ENCODE measurements at regions not wholly inside any gene's neighbourhood (a gene's known extent, or its start where the extent isn't known, plus 50 kb on each side); places are given as distances from the start of the nearest gene placed in this dataset.

GRCh38 chr2:117553448-117553847, 261.0 kb upstream of the DDX18 start:
- H3K23me2 ChIP-seq (ENCODE audit: low read depth, low read length) = no peaks in the 10 kb centered on the region
- ChIA-PET POLR2A (ENCODE audit: partially characterized antibody) (interaction anchor here (0.7 to 0.8 kb wide), 2 partner anchors 14 to 17 kb away, joined by 3 read pairs; no protein-coding TSS in a partner anchor), CTCF (ENCODE audit: partially characterized antibody) (interaction anchor here (0.7 to 2.4 kb wide), 4 partner anchors 14 to 82 kb away, joined by 3 to 11 read pairs (median 7); no protein-coding TSS in a partner anchor)
- no peak overlapping the region for H2BK20ac ChIP-seq (ENCODE audit: low read length)
- FAIRE-seq (peak; percentile 96), DNase-seq (ENCODE audit: low read depth in 1 of 2, low spot score in 2 of 2) (no peak)
- H3K23ac ChIP-seq (ENCODE audit: insufficient read length) = no peak overlapping the region
- H3K79me2 ChIP-seq (ENCODE audit: control insufficient read depth in 1 of 2, insufficient read depth in 2 of 2, low read length in 2 of 2) = no peaks in the 10 kb centered on the region
- no peak overlapping the region for H2BK12ac ChIP-seq (ENCODE audit: low read depth, low read length)
- H2AK5ac ChIP-seq (ENCODE audit: low read depth, low read length) = no peak overlapping the region
- no peak overlapping the region for H3K4ac ChIP-seq (replicated peaks; ENCODE audit: insufficient read length, low read depth, low read length)
- no peak overlapping the region for H2BK120ac ChIP-seq (replicated peaks; ENCODE audit: low read depth, low read length)
- H4K91ac ChIP-seq (replicated peaks; ENCODE audit: insufficient read length, low read length) = no peak overlapping the region
- no peak overlapping the region for H2AFZ ChIP-seq (ENCODE audit: low read length)
- no peak overlapping the region for H3K56ac ChIP-seq (replicated peaks; ENCODE audit: insufficient read length, low read depth, low read length)
- peaks cover 0 to 18% (median 10%) of the 10 kb centered on the region in 4 experiments; a peak in 5 of 7 replicates for H3K4me1 ChIP-seq (replicated peaks in 1 of 4; ENCODE audit: control insufficient read depth in 3 of 4, insufficient read depth in 4 of 4, low read length in 3 of 4)
- H3K36me3 ChIP-seq (ENCODE audit: control insufficient read depth in 2 of 4, insufficient read depth in 4 of 4, low read length in 3 of 4) = no peaks in the 10 kb centered on the region
- no peak overlapping the region for H2BK5ac ChIP-seq (ENCODE audit: low read depth, low read length)
- H2BK15ac ChIP-seq (ENCODE audit: low read length) = no peak overlapping the region
- 24% methylated on average over 4 of the region's 4 CpGs; no CpG with 5 or more reads in 1 of the 2 experiments for WGBS, 2 experiments (ENCODE audit: extremely low coverage in 1 of 2, insufficient coverage in 1 of 2, insufficient read length in 1 of 2, insufficient replicate concordance in 2 of 2, low coverage in 1 of 2, low lambda C conversion rate in 2 of 2, missing lambda C conversion rate in 1 of 2)
- H3K9ac ChIP-seq (replicated peaks in 1 of 4; ENCODE audit: extremely low read depth in 1 of 4, low read depth in 3 of 4, low read length in 3 of 4) = no peak overlapping the region
- no peaks in the 10 kb centered on the region for H3K9me3 ChIP-seq (ENCODE audit: insufficient read depth in 2 of 2, low read depth in 1 of 2, low read length in 1 of 2)
- H4K20me1 ChIP-seq (replicated peaks in 1 of 2; ENCODE audit: control insufficient read depth in 1 of 2, insufficient read depth in 2 of 2, low read length in 2 of 2) = no peaks in the 10 kb centered on the region
- H3K79me1 ChIP-seq (ENCODE audit: low read depth, low read length) = no peaks in the 10 kb centered on the region
- H3K4me3 ChIP-seq (ENCODE audit: extremely low read depth in 1 of 4, insufficient read depth in 2 of 4, low read depth in 3 of 4, low read length in 4 of 4) = peak overlapping the region in 1 of 4 experiments; percentile 41; a peak in 1 of 8 replicates
- no peak overlapping the region for H3K27ac ChIP-seq (ENCODE audit: low read depth, low read length)
- H3K18ac ChIP-seq (ENCODE audit: extremely low read depth, low read length) = no peak overlapping the region
- no peak overlapping the region for H4K8ac ChIP-seq (ENCODE audit: extremely low read depth, insufficient read depth, low read length)
- H4K5ac ChIP-seq (ENCODE audit: insufficient read length, low read depth, low read length) = no peak overlapping the region
- no peak overlapping the region for H3K14ac ChIP-seq (ENCODE audit: insufficient read length)
- H3K27me3 ChIP-seq (replicated peaks in 1 of 4; ENCODE audit: control insufficient read depth in 3 of 4, extremely low read depth in 1 of 4, insufficient read depth in 3 of 4, low read length in 3 of 4) = no peaks in the 10 kb centered on the region
- H3K4me2 ChIP-seq (ENCODE audit: insufficient read depth in 1 of 2, low read depth in 2 of 2, low read length in 2 of 2) = peak overlapping the region; percentile 57 to 72
- TF ChIP-seq KDM4A (IDR thresholded peaks at IDR 0.05; ENCODE audit: low read depth, low read length, severe bottlenecking) (no peak), GABPA (IDR thresholded peaks at IDR 0.05; ENCODE audit: borderline replicate concordance, insufficient read depth, low read length) (no peak), ASH2L (IDR thresholded peaks at IDR 0.05; ENCODE audit: low read length) (peak; percentile 46), FOSL1 (IDR thresholded peaks at IDR 0.05; ENCODE audit: insufficient read depth, low read depth, low read length) (no peak), RXRA (IDR thresholded peaks at IDR 0.05; ENCODE audit: insufficient read depth, low read depth, low read length) (no peak), TAF7 (optimal IDR thresholded peaks at IDR 0.05; ENCODE audit: borderline replicate concordance, low read depth, low read length) (no peak), SRF (IDR thresholded peaks at IDR 0.05; ENCODE audit: low read depth, low read length) (no peak), POLR2AphosphoS5 (IDR thresholded peaks at IDR 0.05; ENCODE audit: low read depth, low read length) (no peak), CHD2 (IDR thresholded peaks at IDR 0.05; ENCODE audit: low read length) (no peak), JUND (IDR thresholded peaks at IDR 0.05; ENCODE audit: low read length) (no peak), BCL11A (IDR thresholded peaks at IDR 0.05; ENCODE audit: low read depth in 2 of 2, low read length in 2 of 2) (no peak), TBP (IDR thresholded peaks at IDR 0.05; ENCODE audit: low read depth, low read length) (no peak), BRCA1 (IDR thresholded peaks at IDR 0.05; ENCODE audit: low read depth, low read length) (no peak), TCF12 (IDR thresholded peaks at IDR 0.05; ENCODE audit: low read depth, low read length) (peak; percentile 95)
- TF ChIP-seq, protein P1, sequence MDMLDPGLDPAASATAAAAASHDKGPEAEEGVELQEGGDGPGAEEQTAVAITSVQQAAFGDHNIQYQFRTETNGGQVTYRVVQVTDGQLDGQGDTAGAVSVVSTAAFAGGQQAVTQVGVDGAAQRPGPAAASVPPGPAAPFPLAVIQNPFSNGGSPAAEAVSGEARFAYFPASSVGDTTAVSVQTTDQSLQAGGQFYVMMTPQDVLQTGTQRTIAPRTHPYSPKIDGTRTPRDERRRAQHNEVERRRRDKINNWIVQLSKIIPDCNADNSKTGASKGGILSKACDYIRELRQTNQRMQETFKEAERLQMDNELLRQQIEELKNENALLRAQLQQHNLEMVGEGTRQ (IDR thresholded peaks at IDR 0.05; ENCODE audit: low read length) = no peak
